GM12892 (cell line): ENCODE measurements at regions not wholly inside any gene's neighbourhood (a gene's known extent, or its start where the extent isn't known, plus 50 kb on each side); places are given as distances from the start of the nearest gene placed in this dataset.
"Not testable (repeated sequence)": the region's sequence is repeated elsewhere in the genome, so short reads cannot be mapped to it uniquely, and the experiment has no call there.

Experiments
- DNase-seq: peaks from one replicate; pipeline ENCODE4 v3.0.0; 2011; ENCODE audit not compliant: insufficient read length
- FAIRE-seq: peaks from 2 replicates; lab custom pipeline; 2011; peaks lifted over from hg19 to GRCh38; lab: Jason Lieb, UNC
- POLR2A ChIP-seq: IDR thresholded peaks from 2 replicates; pipeline ENCODE4 v1.6.1; 2011; ENCODE audit warnings: low read depth, low read length, control low read depth
- POLR2AphosphoS5 ChIP-seq: IDR thresholded peaks from 2 replicates; pipeline ENCODE4 v1.6.1; 2011; ENCODE audit warnings: low read depth, low read length, control low read depth
- TAF1 ChIP-seq: IDR thresholded peaks from 2 replicates; pipeline ENCODE4 v1.6.1; 2011; ENCODE audit warnings: low read depth, mild to moderate bottlenecking, control low read depth, low read length, borderline replicate concordance

DNA sequence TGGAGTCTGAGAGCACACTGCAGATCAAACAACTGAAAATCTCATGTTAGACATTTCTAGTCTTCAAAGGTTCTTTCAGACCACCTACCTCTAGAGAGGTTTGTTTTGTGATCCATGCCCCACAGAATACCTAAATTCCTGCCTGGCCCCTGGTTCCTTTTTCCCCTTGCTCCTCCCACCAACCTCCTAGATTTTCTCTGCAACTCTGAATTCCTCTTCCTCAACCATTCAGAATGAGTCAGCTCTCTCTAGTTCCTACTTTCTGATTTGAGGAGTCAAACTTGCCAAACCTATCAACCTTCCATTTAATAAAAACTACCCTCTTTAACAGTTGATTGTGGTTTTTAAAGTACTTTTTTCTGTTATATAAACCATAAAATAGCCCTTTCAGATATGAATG is 83.2 kb upstream of the ZNF462 start:
- DNase-seq (no peak), FAIRE-seq (no peak)
- TF ChIP-seq TAF1: no peak
- no peak for TF ChIP-seq POLR2A
- no peak for TF ChIP-seq POLR2AphosphoS5

GRCh38 chr9:106783121-106783520 is 79.8 kb upstream of the ZNF462 start:
- DNase-seq (no peak), FAIRE-seq (no peak)
- TF ChIP-seq TAF1 (no peak), POLR2AphosphoS5 (no peak), POLR2A (no peak)

DNA sequence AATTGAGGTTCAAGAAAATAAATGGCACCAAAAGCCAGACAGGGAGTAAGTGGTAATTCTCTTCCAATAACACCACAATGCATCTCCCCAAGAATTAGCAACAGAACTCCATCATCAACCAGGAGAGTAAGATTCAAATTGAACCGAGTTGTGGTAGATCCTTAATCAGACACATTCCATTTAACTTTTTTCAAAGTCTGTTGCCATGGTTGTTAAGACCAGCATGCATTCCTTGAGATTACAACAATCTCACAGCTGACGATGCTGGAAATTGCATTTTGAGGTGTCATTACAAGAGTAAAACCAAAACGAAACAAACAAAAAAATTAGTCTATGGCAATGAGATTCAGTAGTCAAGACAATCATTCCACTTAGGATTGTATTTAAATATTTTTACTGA is 78.9 kb upstream of the ZNF462 start:
- no peak for TF ChIP-seq TAF1
- no peak for TF ChIP-seq POLR2AphosphoS5
- no peak for TF ChIP-seq POLR2A
- FAIRE-seq (no peak), DNase-seq (no peak)

DNA sequence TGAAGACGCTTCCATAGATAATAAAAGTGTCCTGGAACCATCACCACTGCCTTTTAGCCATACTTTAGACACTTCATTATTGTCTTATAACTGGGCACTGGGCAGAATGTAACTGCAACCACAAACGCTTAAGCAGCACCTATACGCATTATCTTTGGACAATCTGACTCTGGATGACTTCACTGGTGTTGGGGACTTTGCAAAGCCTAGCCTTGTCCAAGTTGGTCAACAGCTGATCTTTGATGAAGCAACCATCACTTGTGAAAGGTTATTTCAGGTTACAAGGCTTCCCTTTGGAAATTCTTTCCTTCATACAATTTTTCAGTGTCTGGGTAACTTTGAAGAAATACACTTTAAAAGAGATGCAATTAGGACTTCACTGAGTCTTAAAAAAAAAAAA is 77.8 kb upstream of the ZNF462 start:
- DNase-seq: no peak
- TF ChIP-seq TAF1 (no peak), POLR2AphosphoS5 (no peak), POLR2A (no peak)
- no peak for FAIRE-seq

GRCh38 chr9:106788021-106788420 is 74.9 kb upstream of the ZNF462 start:
- not testable (repeated sequence) for DNase-seq, FAIRE-seq

- no peak for DNase-seq
- no peak for FAIRE-seq
- TF ChIP-seq POLR2A (no peak), POLR2AphosphoS5 (no peak), TAF1 (no peak)
Measured at GRCh38 chr9:106795031-106795430, 67.9 kb upstream of the ZNF462 start.

DNA sequence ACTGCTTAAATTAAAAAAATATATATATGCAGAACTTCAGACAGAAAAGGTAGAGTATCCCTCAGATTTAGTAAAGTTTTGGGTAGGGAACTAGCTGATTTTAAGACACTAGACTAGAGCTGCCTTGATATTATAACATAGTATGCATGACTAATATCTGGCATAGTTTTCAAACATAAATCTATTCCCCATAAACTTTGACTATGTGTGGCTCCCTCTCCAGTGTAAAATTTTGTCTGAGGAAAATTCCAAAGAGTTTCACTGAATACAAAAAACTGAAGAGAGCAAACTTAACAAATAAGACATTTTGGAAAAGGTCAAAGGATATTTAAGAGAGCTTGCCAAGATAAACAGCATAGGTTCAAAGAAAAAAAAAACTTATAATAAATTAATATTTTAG is 66.2 kb upstream of the ZNF462 start:
- FAIRE-seq (no peak), DNase-seq (no peak)
- TF ChIP-seq TAF1: no peak
- no peak for TF ChIP-seq POLR2AphosphoS5
- TF ChIP-seq POLR2A: no peak

DNA sequence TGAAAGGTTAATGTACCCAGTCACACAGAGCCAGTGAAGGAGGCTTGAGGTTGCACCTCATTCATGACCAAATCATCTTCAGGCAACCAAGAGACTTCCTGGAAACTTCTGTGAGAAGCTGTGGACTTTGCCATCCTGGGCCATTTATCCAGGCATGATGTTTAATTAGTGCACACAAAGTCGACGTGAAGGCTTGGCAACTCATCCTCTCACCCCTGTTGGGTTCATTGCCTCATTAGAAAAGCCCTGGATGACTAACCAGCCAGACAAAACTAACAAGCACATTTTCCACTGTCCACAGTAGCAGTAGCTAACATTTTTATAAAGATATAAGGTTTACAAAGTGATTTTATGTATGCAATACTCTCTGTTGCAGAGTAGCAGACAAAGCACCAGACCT is 65.7 kb upstream of the ZNF462 start:
- FAIRE-seq: no peak
- no peak for DNase-seq
- no peak for TF ChIP-seq TAF1
- TF ChIP-seq POLR2A: no peak
- TF ChIP-seq POLR2AphosphoS5: no peak

- TF ChIP-seq POLR2A (no peak), POLR2AphosphoS5 (no peak), TAF1 (no peak)
- FAIRE-seq (no peak), DNase-seq (no peak)
Measured at GRCh38 chr9:106798016-106798799, 64.8 kb upstream of the ZNF462 start.

- TF ChIP-seq TAF1 (no peak), POLR2A (no peak), POLR2AphosphoS5 (no peak)
- FAIRE-seq: no peak
- no peak for DNase-seq
Measured at GRCh38 chr9:106799152-106799551, 63.8 kb upstream of the ZNF462 start.

DNA sequence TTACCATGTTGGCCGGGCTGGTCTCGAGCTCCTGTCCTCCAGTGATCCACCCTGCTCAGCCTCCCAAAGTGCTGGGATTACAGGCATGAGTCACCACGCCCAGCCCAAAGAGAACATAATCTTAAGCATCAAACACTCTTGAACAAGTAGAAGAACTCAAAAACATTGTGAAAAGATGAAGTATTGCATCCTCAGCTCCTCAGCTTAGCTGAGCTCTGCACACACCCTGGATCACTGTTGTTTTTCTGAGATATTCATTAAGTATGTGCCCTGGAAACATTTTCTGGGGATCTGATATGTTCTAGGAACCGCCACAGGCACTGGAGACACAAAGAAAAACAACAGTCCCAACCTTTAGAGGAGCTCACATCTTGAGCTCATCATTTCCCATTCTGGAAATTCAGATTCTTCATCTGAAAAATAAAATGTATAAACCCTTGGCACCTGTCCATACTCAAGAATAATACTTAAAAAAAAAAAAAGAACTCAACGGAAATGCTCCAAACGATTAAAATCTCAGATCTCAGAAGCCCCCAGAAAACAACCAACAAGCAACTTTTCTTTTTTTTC is 62.2 kb upstream of the ZNF462 start:
- FAIRE-seq (no peak), DNase-seq (no peak)
- TF ChIP-seq POLR2AphosphoS5 (no peak), TAF1 (no peak), POLR2A (no peak)

DNA sequence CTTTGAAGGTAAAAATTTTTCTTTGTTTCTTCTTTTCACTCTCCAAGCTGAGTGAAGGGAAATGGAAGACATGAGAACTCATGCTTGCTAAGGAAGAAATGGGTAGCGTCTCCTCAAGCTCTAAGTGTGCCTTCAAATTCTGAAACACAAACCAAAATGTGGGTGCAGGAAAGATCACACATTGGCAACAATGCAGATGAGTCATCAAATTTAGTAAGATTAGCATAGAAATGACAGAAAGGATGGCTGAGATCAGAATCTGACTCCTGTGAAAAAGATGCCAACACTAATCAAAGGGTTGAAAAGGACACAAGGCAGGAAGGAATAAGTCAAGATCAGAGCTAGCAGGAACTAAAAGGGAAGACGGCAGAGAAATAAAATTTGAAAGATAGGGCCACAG is 61.1 kb upstream of the ZNF462 start:
- DNase-seq (no peak), FAIRE-seq (no peak)
- TF ChIP-seq POLR2AphosphoS5 (no peak), TAF1 (no peak), POLR2A (no peak)
